Caco-2 (cell line): ENCODE measurements at regions not wholly inside any gene's neighbourhood (a gene's known extent, or its start where the extent isn't known, plus 50 kb on each side); places are given as distances from the start of the nearest gene placed in this dataset.

Source experiments
- BruUV-seq: library from RNA; stranded (reverse); fragments of 400-500 nt; replicated peaks from 2 replicates; lab custom pipeline; 2021; lab: Mats Ljungman, UMichigan
- CTCF ChIA-PET: fragments of 300-600 bp; sonication (Branson Sonifier 250); formaldehyde crosslinking; loops from one replicate; lab custom pipeline; 2022; ENCODE audit warnings: antibody characterized with exemption; lab: Charles Lee
- POLR2A ChIA-PET: fragments of 300-600 bp; sonication (Branson Sonifier 250); formaldehyde crosslinking; loops from one replicate; lab custom pipeline; 2022; ENCODE audit warnings: antibody characterized with exemption; lab: Charles Lee
- DNase-seq, 2 experiments: peaks; one replicate each; pipeline versions ENCODE4 v3.0.0 to v3.0.0-alpha.2; 2020 to 2022
- H3K27me3 ChIP-seq: replicated peaks from 2 replicates; pipeline ENCODE4 v1.6.0; 2011; ENCODE audit warnings: low read length; ENCODE audit not compliant: control insufficient read depth, insufficient read depth
- H3K36me3 ChIP-seq: 2 replicates; pipeline ENCODE4 v1.5.1; 2011; ENCODE audit warnings: low read length; ENCODE audit not compliant: control insufficient read depth, insufficient read depth
- H3K4me1 ChIP-seq: fragments of 250-450 bp; sonication (Bioruptor Pico); 2 replicates; pipeline ENCODE4 v1.5.1; 2020; ENCODE audit warnings: mild to moderate bottlenecking
- H3K4me3 ChIP-seq: 2 replicates; pipeline ENCODE4 v1.5.1; 2011; ENCODE audit warnings: low read depth, mild to moderate bottlenecking, control low read depth, low read length
- H3K9me3 ChIP-seq: fragments of 250-450 bp; sonication (Bioruptor Pico); 2 replicates; pipeline ENCODE4 v1.5.1; 2020; ENCODE audit warnings: mild to moderate bottlenecking, moderate library complexity
- H3K27ac Mint-ChIP-seq: one replicate; pipeline ENCODE4 v1.8.0; 2022; ENCODE audit warnings: mixed read lengths; ENCODE audit not compliant: unreplicated experiment
- H3K27me3 Mint-ChIP-seq: one replicate; pipeline ENCODE4 v1.8.0; 2022; ENCODE audit warnings: mixed read lengths; ENCODE audit not compliant: insufficient read depth, unreplicated experiment
- H3K36me3 Mint-ChIP-seq: one replicate; pipeline ENCODE4 v1.8.0; 2022; ENCODE audit warnings: mild to moderate bottlenecking, mixed read lengths; ENCODE audit not compliant: insufficient read depth, unreplicated experiment
- H3K4me1 Mint-ChIP-seq: one replicate; pipeline ENCODE4 v1.8.0; 2022; ENCODE audit warnings: low read depth, mixed read lengths; ENCODE audit not compliant: unreplicated experiment
- H3K4me3 Mint-ChIP-seq: one replicate; pipeline ENCODE4 v1.8.0; 2022; ENCODE audit warnings: mild to moderate bottlenecking, moderate library complexity, mixed read lengths; ENCODE audit not compliant: unreplicated experiment
- H3K9me3 Mint-ChIP-seq: one replicate; pipeline ENCODE4 v1.8.0; 2022; ENCODE audit warnings: mixed read lengths; ENCODE audit not compliant: unreplicated experiment
- CTCF ChIP-seq, 2 experiments: fragments of 200-600 bp in 1 of 2; IDR thresholded peaks; 1 replicate in 1 of 2; 2 replicates in 1 of 2; pipeline versions ENCODE4 v1.5.1 to v1.8.0; 2011 to 2022; ENCODE audit warnings: antibody characterized with exemption in 1 of 2, control low read depth in 1 of 2, inconsistent platforms in 1 of 2, low read depth in 1 of 2, low read length in 1 of 2, mild to moderate bottlenecking in 1 of 2, moderate library complexity in 1 of 2; ENCODE audit not compliant: insufficient read depth in 1 of 2, severe bottlenecking in 1 of 2, unreplicated experiment in 1 of 2
- intact Hi-C: fragments of 100-400 bp; cut with micrococcal nuclease; formaldehyde crosslinking; loops from one replicate; pipeline ENCODE4 v1.10.0; 2022; ENCODE audit not compliant: unreplicated experiment

- BruUV-seq = no TSS peak
- Mint-ChIP-seq H3K36me3 (no peaks in the 10 kb centered on the region), H3K4me1 (no peaks in the 10 kb centered on the region), H3K4me3 (no peak overlapping the region), H3K9me3 (no peaks in the 10 kb centered on the region), H3K27me3 (no peaks in the 10 kb centered on the region), H3K27ac (no peak overlapping the region)
- no peak overlapping the region for H3K4me3 ChIP-seq
- H3K9me3 ChIP-seq = no peaks in the 10 kb centered on the region
- no peaks in the 10 kb centered on the region for H3K4me1 ChIP-seq
- DNase-seq = no peak
- POLR2A ChIA-PET = no interaction called here
- TF ChIP-seq CTCF (IDR thresholded peaks at IDR 0.05; ENCODE audit: insufficient read depth in 1 of 2, low read depth in 1 of 2, low read length in 1 of 2, severe bottlenecking in 1 of 2, unreplicated experiment in 1 of 2) = no peak
- intact Hi-C loops = no loop called here
- H3K27me3 ChIP-seq = no peaks in the 10 kb centered on the region; the same call in 1 of the 2 replicates
- CTCF ChIA-PET = no interaction called here
- no peaks in the 10 kb centered on the region for H3K36me3 ChIP-seq
Observed at GRCh38 chr5:51201708-51202107, 181.5 kb upstream of the ISL1 start.

GRCh38 chr5:51202161-51202560 is 181.1 kb upstream of the ISL1 start:
- no TSS peak for BruUV-seq
- no peak for DNase-seq
- H3K4me1 ChIP-seq = no peaks in the 10 kb centered on the region
- no peaks in the 10 kb centered on the region for H3K36me3 ChIP-seq
- no peak overlapping the region for H3K4me3 Mint-ChIP-seq
- H3K36me3 Mint-ChIP-seq = no peaks in the 10 kb centered on the region
- no peaks in the 10 kb centered on the region for H3K9me3 ChIP-seq
- no peaks in the 10 kb centered on the region; the same call in 1 of the 2 replicates for H3K27me3 ChIP-seq
- no peak overlapping the region for H3K27ac Mint-ChIP-seq
- no peaks in the 10 kb centered on the region for H3K4me1 Mint-ChIP-seq
- TF ChIP-seq CTCF (IDR thresholded peaks at IDR 0.05; ENCODE audit: insufficient read depth in 1 of 2, low read depth in 1 of 2, low read length in 1 of 2, severe bottlenecking in 1 of 2, unreplicated experiment in 1 of 2) = no peak
- ChIA-PET POLR2A (no interaction called here), CTCF (no interaction called here)
- H3K9me3 Mint-ChIP-seq = no peaks in the 10 kb centered on the region
- intact Hi-C loops = no loop called here
- H3K27me3 Mint-ChIP-seq = no peaks in the 10 kb centered on the region
- H3K4me3 ChIP-seq = no peak overlapping the region

DNA sequence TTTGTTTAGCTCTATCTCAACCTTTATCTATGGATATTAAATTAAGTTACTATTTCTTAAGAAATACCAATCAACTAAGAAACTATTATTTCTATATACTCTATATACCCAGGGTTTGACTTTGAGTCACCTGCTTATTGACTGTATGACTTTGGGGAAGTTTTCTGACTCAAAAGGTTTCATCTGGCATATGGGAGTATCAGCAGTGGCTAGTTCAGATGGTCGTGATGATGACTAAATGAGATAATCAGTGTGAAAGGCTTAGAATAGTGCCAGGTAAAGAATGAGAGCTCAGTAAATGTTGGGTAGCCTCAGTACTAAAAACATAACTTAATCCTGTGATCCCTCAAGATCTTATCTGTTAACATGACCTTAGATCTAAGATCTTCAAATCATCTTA is 179.7 kb upstream of the ISL1 start:
- Mint-ChIP-seq H3K9me3 (no peaks in the 10 kb centered on the region), H3K4me3 (no peak overlapping the region), H3K36me3 (no peaks in the 10 kb centered on the region), H3K27me3 (no peaks in the 10 kb centered on the region), H3K4me1 (peaks cover 3% of the 10 kb centered on the region), H3K27ac (no peak overlapping the region)
- DNase-seq = no peak
- H3K36me3 ChIP-seq = no peaks in the 10 kb centered on the region
- ChIA-PET POLR2A (no interaction called here), CTCF (no interaction called here)
- no TSS peak for BruUV-seq
- peaks cover 3% of the 10 kb centered on the region; the same call in 1 of the 2 replicates for H3K4me1 ChIP-seq
- H3K9me3 ChIP-seq = no peaks in the 10 kb centered on the region
- no peaks in the 10 kb centered on the region; the same call in 1 of the 2 replicates for H3K27me3 ChIP-seq
- no peak for TF ChIP-seq CTCF (IDR thresholded peaks at IDR 0.05; ENCODE audit: insufficient read depth in 1 of 2, low read depth in 1 of 2, low read length in 1 of 2, severe bottlenecking in 1 of 2, unreplicated experiment in 1 of 2)
- intact Hi-C loops = no loop called here
- H3K4me3 ChIP-seq = no peak overlapping the region
